ENCODE measurements at regions not wholly inside any gene's neighbourhood (a gene's known extent, or its start where the extent isn't known, plus 50 kb on each side); places are given as distances from the start of the nearest gene placed in this dataset.

- ChIA-PET CTCF (no interaction called here), POLR2A (no interaction called here)
- no peak overlapping the region for H3K4me3 ChIP-seq (ENCODE audit: low read depth in 2 of 2, low read length in 1 of 2)
- no peaks in the 10 kb centered on the region for H4K20me1 ChIP-seq (ENCODE audit: insufficient read depth)
- H3K79me2 ChIP-seq (ENCODE audit: insufficient read depth): no peaks in the 10 kb centered on the region
- no peaks in the 10 kb centered on the region for H3F3A ChIP-seq (replicated peaks; ENCODE audit: insufficient read depth)
- no peaks in the 10 kb centered on the region; a peak in 2 of 4 replicates for H3K4me1 ChIP-seq (ENCODE audit: control insufficient read depth in 1 of 2, insufficient read depth in 2 of 2, low read depth in 1 of 2, low read length in 1 of 2)
- WGBS (ENCODE audit: low lambda C conversion rate): 24% methylated on average over 3 of the region's 3 CpGs
- H3K27ac ChIP-seq (ENCODE audit: low read depth in 2 of 2, low read length in 1 of 2): no peak overlapping the region
- H3K27me3 ChIP-seq (ENCODE audit: insufficient read depth): no peaks in the 10 kb centered on the region
- TF ChIP-seq SMC3 (IDR thresholded peaks at IDR 0.05; ENCODE audit: low read depth, low read length): no peak
- no peak for TF ChIP-seq NFIC (IDR thresholded peaks at IDR 0.05; ENCODE audit: borderline replicate concordance)
- no peak for TF ChIP-seq FOXM1 (IDR thresholded peaks at IDR 0.05; ENCODE audit: low read depth)
- no peak for TF ChIP-seq POLR2AphosphoS5 (IDR thresholded peaks at IDR 0.05; ENCODE audit: low read depth, low read length)
- TF ChIP-seq ELF1 (IDR thresholded peaks at IDR 0.05): no peak
- no peak for TF ChIP-seq ZBTB33 (IDR thresholded peaks at IDR 0.05; ENCODE audit: borderline replicate concordance, low read depth)
- no peak for TF ChIP-seq EZH2phosphoT487 (IDR thresholded peaks at IDR 0.05; ENCODE audit: borderline replicate concordance, low read depth)
- TF ChIP-seq GABPA (IDR thresholded peaks at IDR 0.05; ENCODE audit: low read depth): no peak
- no peak for TF ChIP-seq RXRA (IDR thresholded peaks at IDR 0.05; ENCODE audit: borderline replicate concordance, low read depth)
- no peak for TF ChIP-seq EP300 (IDR thresholded peaks at IDR 0.05; ENCODE audit: borderline replicate concordance in 1 of 2, low read depth in 1 of 2, low read length in 1 of 2)
- TF ChIP-seq PBX3 (IDR thresholded peaks at IDR 0.05): no peak
- no peak for TF ChIP-seq USF1 (IDR thresholded peaks at IDR 0.05; ENCODE audit: borderline replicate concordance, low read depth)
- no peak for TF ChIP-seq NRF1 (IDR thresholded peaks at IDR 0.05; ENCODE audit: low read depth, low read length)
- no peak for TF ChIP-seq TEAD4 (IDR thresholded peaks at IDR 0.05; ENCODE audit: borderline replicate concordance, insufficient read depth)
- no peak for TF ChIP-seq SIN3A (IDR thresholded peaks at IDR 0.05; ENCODE audit: borderline replicate concordance, low read depth, low read length)
- TF ChIP-seq TAF1 (IDR thresholded peaks at IDR 0.05; ENCODE audit: borderline replicate concordance, low read depth, low read length): no peak
- no peak for TF ChIP-seq CTCF (IDR thresholded peaks at IDR 0.05)
- no peak overlapping the region for H3K4me2 ChIP-seq
- H3K9me3 ChIP-seq: no peaks in the 10 kb centered on the region
- no peaks in the 10 kb centered on the region for H3K36me3 ChIP-seq (replicated peaks in 1 of 2; ENCODE audit: control insufficient read depth in 1 of 2, insufficient read depth in 2 of 2, low read length in 1 of 2)
- no peak overlapping the region for H2AFZ ChIP-seq (ENCODE audit: low read depth)
- H3K9me2 ChIP-seq: no peaks in the 10 kb centered on the region
- H3K9ac ChIP-seq: no peak overlapping the region
- DNase-seq: no peak
These were observed 474.1 kb upstream of the BTBD3 start for GRCh38 chr20:11443382-11444119.
